OCI-LY7 (cell line): ENCODE measurements at regions not wholly inside any gene's neighbourhood (a gene's known extent, or its start where the extent isn't known, plus 50 kb on each side); places are given as distances from the start of the nearest gene placed in this dataset.

Experiments used
- CTCF ChIP-seq: fragments of 200-600 bp; sonication (generic); conservative IDR thresholded peaks from 2 replicates; pipeline ENCODE4 v1.5.1; 2014; ENCODE audit warnings: mild to moderate bottlenecking, antibody characterized with exemption, low read length, moderate library complexity, mixed read lengths
- EZH2phosphoT487 ChIP-seq: fragments of 200-600 bp; sonication (generic); IDR thresholded peaks from 2 replicates; pipeline ENCODE4 v1.6.1; 2018; ENCODE audit warnings: low read depth, borderline replicate concordance, mild to moderate bottlenecking, mixed run types, antibody characterized with exemption, low read length, moderate library complexity, mixed read lengths

GRCh38 chr6:88455317-88455716, 289.2 kb upstream of the CNR1 start:
- TF ChIP-seq CTCF, result no peak
- TF ChIP-seq EZH2phosphoT487, result no peak
